WTC11 (cell line): ENCODE measurements at regions not wholly inside any gene's neighbourhood (a gene's known extent, or its start where the extent isn't known, plus 50 kb on each side); places are given as distances from the start of the nearest gene placed in this dataset.

Experiments
- ATAC-seq: fragments of 200-7000 bp; cut with Tn5 transposase; 2 replicates; pipeline ENCODE4 v1.10.0; 2021; ENCODE audit warnings: mild to moderate bottlenecking, moderate library complexity
- CTCF ChIA-PET: fragments of 300-600 bp; sonication (Branson Sonifier 250); formaldehyde crosslinking; loops from one replicate; lab custom pipeline; 2021; ENCODE audit warnings: antibody characterized with exemption; lab: Charles Lee
- POLR2A ChIA-PET: fragments of 350-600 bp; sonication (Branson Sonifier 250); formaldehyde crosslinking; loops from one replicate; lab custom pipeline; 2021; ENCODE audit warnings: antibody characterized with exemption; lab: Charles Lee
- DNase-seq: peaks from one replicate; pipeline ENCODE4 v3.0.0; 2021; ENCODE audit warnings: low spot score
- H3K27ac Mint-ChIP-seq: 2 replicates; pipeline ENCODE4 v1.8.0; 2021; ENCODE audit warnings: mixed read lengths
- H3K27me3 Mint-ChIP-seq: 2 replicates; pipeline ENCODE4 v1.8.0; 2021; ENCODE audit warnings: low read depth, mild to moderate bottlenecking, moderate library complexity, mixed read lengths
- H3K36me3 Mint-ChIP-seq: 2 replicates; pipeline ENCODE4 v1.8.0; 2021; ENCODE audit warnings: mixed read lengths
- H3K4me1 Mint-ChIP-seq: 2 replicates; pipeline ENCODE4 v1.8.0; 2022; ENCODE audit warnings: mixed read lengths
- H3K4me3 Mint-ChIP-seq: 2 replicates; pipeline ENCODE4 v1.8.0; 2021; ENCODE audit warnings: mild to moderate bottlenecking, moderate library complexity, mixed read lengths
- H3K9me3 Mint-ChIP-seq: 2 replicates; pipeline ENCODE4 v1.8.0; 2021; ENCODE audit warnings: mixed read lengths
- AFF4 ChIP-seq: sonication (generic); formaldehyde crosslinking; IDR thresholded peaks from 2 replicates; pipeline ENCODE4 v1.8.1; 2023; ENCODE audit warnings: mild to moderate bottlenecking, missing genetic modification reagents, borderline replicate concordance
- ARID4B ChIP-seq: sonication (generic); formaldehyde crosslinking; IDR thresholded peaks from 2 replicates; pipeline ENCODE4 v1.8.0; 2023; ENCODE audit warnings: missing genetic modification reagents, mild to moderate bottlenecking, borderline replicate concordance
- ATF3 ChIP-seq: sonication (generic); formaldehyde crosslinking; conservative IDR thresholded peaks from 2 replicates; pipeline ENCODE4 v1.8.1; 2022; ENCODE audit warnings: mild to moderate bottlenecking, missing genetic modification reagents
- CBFB ChIP-seq: sonication (generic); formaldehyde crosslinking; IDR thresholded peaks from 2 replicates; pipeline ENCODE4 v1.8.1; 2022; ENCODE audit warnings: mild to moderate bottlenecking, low read depth, missing genetic modification reagents
- CDX4 ChIP-seq: fragments of 250-450 bp; sonication (Bioruptor Pico); IDR thresholded peaks from 2 replicates; pipeline ENCODE4 v1.9.0; 2021; ENCODE audit warnings: moderate library complexity, mild to moderate bottlenecking, inconsistent platforms, borderline replicate concordance
- CTCF ChIP-seq: fragments of 200-600 bp; IDR thresholded peaks from 2 replicates; pipeline ENCODE4 v1.8.0; 2022; ENCODE audit warnings: antibody characterized with exemption
- E2F5 ChIP-seq: sonication (generic); formaldehyde crosslinking; IDR thresholded peaks from 2 replicates; pipeline ENCODE4 v1.8.1; 2022; ENCODE audit warnings: mild to moderate bottlenecking, moderate library complexity, missing genetic modification reagents
- EMX1 ChIP-seq: fragments of 250-450 bp; sonication (Bioruptor Pico); IDR thresholded peaks from 2 replicates; pipeline ENCODE4 v1.8.0; 2021; ENCODE audit warnings: mild to moderate bottlenecking
- FOXP1 ChIP-seq: sonication (generic); formaldehyde crosslinking; IDR thresholded peaks from 2 replicates; pipeline ENCODE4 v1.8.0; 2022; ENCODE audit warnings: missing genetic modification reagents, mild to moderate bottlenecking, moderate library complexity, borderline replicate concordance
- IRF2 ChIP-seq: sonication (generic); formaldehyde crosslinking; IDR thresholded peaks from 2 replicates; pipeline ENCODE4 v1.8.0; 2022; ENCODE audit warnings: low read depth, missing genetic modification reagents, borderline replicate concordance
- MAX ChIP-seq: sonication (generic); formaldehyde crosslinking; IDR thresholded peaks from 2 replicates; pipeline ENCODE4 v1.8.0; 2022; ENCODE audit warnings: mild to moderate bottlenecking, missing genetic modification reagents
- NFE2L1 ChIP-seq: sonication (generic); formaldehyde crosslinking; IDR thresholded peaks from 2 replicates; pipeline ENCODE4 v1.8.1; 2023; ENCODE audit warnings: missing genetic modification reagents
- TCF7 ChIP-seq: sonication (generic); formaldehyde crosslinking; IDR thresholded peaks from 2 replicates; pipeline ENCODE4 v1.8.0; 2022; ENCODE audit warnings: mild to moderate bottlenecking, low read depth, missing genetic modification reagents, moderate library complexity
- TP53 ChIP-seq: sonication (generic); formaldehyde crosslinking; IDR thresholded peaks from 2 replicates; pipeline ENCODE4 v1.8.1; 2023; ENCODE audit warnings: mild to moderate bottlenecking, missing genetic modification reagents
- ZNF121 ChIP-seq: sonication (generic); formaldehyde crosslinking; IDR thresholded peaks from 2 replicates; pipeline ENCODE4 v1.8.0; 2023; ENCODE audit warnings: missing genetic modification reagents
- ZNF396 ChIP-seq: fragments of 250-450 bp; sonication (Bioruptor Pico); IDR thresholded peaks from 2 replicates; pipeline ENCODE4 v1.8.0; 2021; ENCODE audit warnings: mild to moderate bottlenecking, moderate library complexity, borderline replicate concordance
- ZNF532 ChIP-seq: fragments of 250-450 bp; sonication (Bioruptor Pico); IDR thresholded peaks from 2 replicates; pipeline ENCODE4 v1.9.0; 2021; ENCODE audit warnings: mild to moderate bottlenecking, borderline replicate concordance

GRCh38 chr22:49129736-49130135 lies 697.9 kb downstream of the BRD1 start (continued):
- TF ChIP-seq E2F5 (CRISPR knock-in tag) (no peak), IRF2 (CRISPR knock-in tag) (no peak)

GRCh38 chr22:49128874-49129273 lies 698.8 kb downstream of the BRD1 start:
- TF ChIP-seq CTCF (no peak), EMX1 (CRISPR knock-in tag) (no peak), ATF3 (no peak), NFE2L1 (CRISPR knock-in tag) (no peak)
- ChIA-PET CTCF (no interaction called here), POLR2A (no interaction called here)
- no peak for DNase-seq
- Mint-ChIP-seq H3K27me3 (no peaks in the 10 kb centered on the region), H3K9me3 (peaks cover 1% of the 10 kb centered on the region), H3K36me3 (no peaks in the 10 kb centered on the region), H3K27ac (no peak overlapping the region), H3K4me3 (no peak overlapping the region), H3K4me1 (no peaks in the 10 kb centered on the region)
- no peak for ATAC-seq

GRCh38 chr22:49124608-49125007 lies 703.1 kb downstream of the BRD1 start:
- CTCF ChIA-PET, result no interaction called here
- no peak for ATAC-seq
- no peak for TF ChIP-seq CDX4 (CRISPR knock-in tag)
- no peak for TF ChIP-seq FOXP1 (CRISPR knock-in tag)
- TF ChIP-seq TCF7, result no peak
- TF ChIP-seq TP53, result no peak
- TF ChIP-seq ZNF396 (CRISPR knock-in tag), result no peak
- no peak for TF ChIP-seq AFF4
- TF ChIP-seq ZNF532 (CRISPR knock-in tag), result no peak
- TF ChIP-seq MAX, result no peak
- TF ChIP-seq CBFB (CRISPR knock-in tag), result no peak
- no peak for TF ChIP-seq ARID4B (CRISPR knock-in tag)
- no peak for TF ChIP-seq ZNF121 (CRISPR knock-in tag)

More at GRCh38 chr22:49124608-49125007, 703.1 kb downstream of the BRD1 start:
- POLR2A ChIA-PET, result no interaction called here
- Mint-ChIP-seq H3K4me1 (peaks cover 11% of the 10 kb centered on the region), H3K4me3 (no peak overlapping the region), H3K27ac (no peak overlapping the region), H3K9me3 (peaks cover 25% of the 10 kb centered on the region), H3K27me3 (no peaks in the 10 kb centered on the region), H3K36me3 (no peaks in the 10 kb centered on the region)
- DNase-seq, result no peak
